DMS114 treated with DMSO at 0.1 percent for 48 hours (cell line): ENCODE measurements at regions not wholly inside any gene's neighbourhood (a gene's known extent, or its start where the extent isn't known, plus 50 kb on each side); places are given as distances from the start of the nearest gene placed in this dataset.

ENCODE experiments used
- DNase-seq: peaks from one replicate; lab custom pipeline; 2025; ENCODE audit not compliant: unreplicated experiment; lab: John Stamatoyannopoulos, UW

DNA sequence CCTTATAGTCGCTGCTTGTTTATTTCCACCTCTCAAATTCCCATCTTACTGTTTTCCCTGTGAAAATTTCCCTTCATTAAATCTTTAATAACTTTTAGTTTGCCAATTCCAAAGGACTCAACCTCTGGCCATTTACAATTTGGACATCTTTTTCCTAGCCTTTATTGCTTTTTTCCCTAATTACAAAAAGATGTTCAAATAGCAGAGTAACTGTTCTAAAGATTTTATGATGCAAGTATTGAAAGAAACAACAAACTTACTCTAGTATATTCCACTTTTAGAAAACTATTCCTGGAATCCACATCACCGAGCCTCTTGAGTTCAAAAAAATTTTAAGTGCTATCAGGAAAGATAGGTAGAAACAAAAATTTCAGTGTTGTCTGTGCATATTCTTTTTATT, 174.1 kb upstream of the UBE2E2 start:
- no peak for DNase-seq

DNA sequence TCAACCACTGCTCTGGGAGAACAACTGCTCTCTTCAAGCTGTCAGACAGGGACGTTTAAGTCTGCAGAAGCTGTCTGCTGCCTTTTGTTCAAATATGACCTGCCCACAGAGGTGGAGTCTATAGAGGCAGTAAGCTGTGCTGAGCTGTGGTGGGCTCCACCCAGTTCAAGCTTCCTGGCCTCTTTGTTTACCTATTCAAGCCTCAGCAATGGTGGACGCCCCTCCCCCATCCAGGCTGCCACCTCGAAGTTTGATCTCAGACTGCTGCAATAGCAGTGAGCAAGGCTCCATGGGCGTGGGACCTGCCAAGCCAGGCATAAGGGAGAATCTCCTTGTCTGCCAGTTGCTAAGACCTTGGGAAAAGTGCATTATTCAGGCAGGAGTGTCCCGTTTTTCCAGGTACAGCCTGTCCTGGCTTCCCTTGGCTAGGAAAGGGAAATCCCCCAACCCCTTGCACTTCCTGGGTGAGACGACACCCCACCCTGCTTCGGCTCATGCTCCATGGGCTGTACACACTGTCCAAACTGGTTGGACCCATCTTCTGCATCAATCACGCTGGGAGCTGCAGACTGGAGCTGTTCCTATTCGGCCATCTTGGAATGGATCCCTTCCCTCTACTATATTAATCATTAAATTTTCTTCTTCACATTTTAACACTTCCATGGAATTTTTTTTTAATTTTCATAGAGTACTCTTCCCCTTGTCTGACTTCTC, 167.0 kb upstream of the UBE2E2 start:
- no peak for DNase-seq

GRCh38 chr3:23036728-23037127, 166.4 kb upstream of the UBE2E2 start:
- DNase-seq = no peak

DNA sequence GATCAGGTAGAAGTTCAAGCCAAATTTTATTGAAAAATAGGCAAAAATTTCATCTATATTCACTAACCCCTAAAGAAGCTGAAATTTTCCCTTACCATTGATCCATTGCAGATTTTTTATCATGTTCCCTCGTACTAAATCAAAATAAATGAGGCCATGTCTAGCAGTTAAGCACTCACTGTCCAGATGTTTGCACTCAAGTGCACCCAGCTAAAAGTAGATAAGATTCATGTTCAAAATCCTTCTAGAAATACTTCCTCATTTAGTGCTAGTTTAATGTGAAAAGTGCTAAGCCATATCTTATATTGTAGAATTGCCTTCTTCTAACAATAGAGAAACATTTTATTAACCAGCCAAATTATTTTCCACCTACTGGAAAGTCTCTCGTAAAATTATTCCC, 164.7 kb upstream of the UBE2E2 start:
- DNase-seq = no peak

DNA sequence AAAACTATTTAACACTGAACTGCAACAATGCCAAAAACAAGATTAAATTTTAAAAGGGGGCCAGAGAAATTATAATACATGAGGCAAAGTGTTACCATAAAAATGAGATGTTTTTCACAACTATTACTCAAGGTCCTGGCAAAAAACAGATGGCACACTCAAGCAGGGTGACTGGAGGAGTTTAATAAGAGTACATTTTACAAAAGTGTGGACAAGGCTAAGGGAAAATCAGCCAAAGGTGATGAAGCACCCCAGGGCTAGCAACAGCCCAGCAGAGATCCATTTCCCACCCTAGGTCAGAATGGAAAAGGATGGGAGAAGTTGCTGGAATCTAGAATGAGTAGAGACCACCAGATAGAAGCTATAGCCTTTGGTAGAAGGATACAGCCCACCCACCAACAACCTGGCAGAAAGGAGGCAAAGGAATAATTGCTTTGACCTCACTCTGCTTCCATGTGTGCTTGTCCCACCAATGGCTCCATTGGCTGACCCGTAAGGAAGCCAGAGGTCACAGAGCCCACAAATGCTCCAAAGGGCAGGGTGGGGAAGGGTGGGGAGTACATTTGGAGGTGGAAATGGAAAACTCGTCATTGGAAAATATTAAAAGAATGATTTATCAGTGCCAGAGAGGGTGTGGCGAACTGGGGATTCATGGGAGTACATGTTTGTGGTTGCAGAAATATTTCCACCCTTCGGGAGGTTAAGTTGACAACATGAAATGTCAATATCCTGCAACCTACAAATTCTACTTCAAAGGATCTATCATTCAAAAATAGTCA, 161.0 kb upstream of the UBE2E2 start:
- no peak for DNase-seq

GRCh38 chr3:23044463-23044862, 158.7 kb upstream of the UBE2E2 start:
- no peak for DNase-seq

DNA sequence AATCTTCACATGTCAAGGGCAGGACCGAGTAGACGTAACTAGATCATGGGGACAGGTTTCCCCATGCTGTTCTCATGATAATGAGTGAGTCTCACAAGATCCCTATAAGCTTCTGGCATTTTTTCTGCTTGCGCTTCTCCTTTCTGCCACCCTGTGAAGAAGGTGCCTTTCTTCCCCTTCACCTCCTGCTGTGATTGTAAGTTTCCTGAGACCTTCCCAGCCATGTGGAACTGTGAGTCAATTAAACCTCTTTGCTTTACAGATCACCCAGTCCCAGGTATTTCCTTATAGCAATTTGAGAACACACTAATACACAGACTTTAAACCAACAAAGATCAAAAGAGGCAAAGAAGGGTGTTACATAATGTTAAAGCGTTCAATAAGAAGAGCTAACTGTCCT, 156.6 kb upstream of the UBE2E2 start:
- DNase-seq = no peak

- no peak for DNase-seq
Measured at GRCh38 chr3:23051240-23052140, 151.6 kb upstream of the UBE2E2 start.

- DNase-seq = no peak
Measured at GRCh38 chr3:23052208-23052607, 150.9 kb upstream of the UBE2E2 start.

DNA sequence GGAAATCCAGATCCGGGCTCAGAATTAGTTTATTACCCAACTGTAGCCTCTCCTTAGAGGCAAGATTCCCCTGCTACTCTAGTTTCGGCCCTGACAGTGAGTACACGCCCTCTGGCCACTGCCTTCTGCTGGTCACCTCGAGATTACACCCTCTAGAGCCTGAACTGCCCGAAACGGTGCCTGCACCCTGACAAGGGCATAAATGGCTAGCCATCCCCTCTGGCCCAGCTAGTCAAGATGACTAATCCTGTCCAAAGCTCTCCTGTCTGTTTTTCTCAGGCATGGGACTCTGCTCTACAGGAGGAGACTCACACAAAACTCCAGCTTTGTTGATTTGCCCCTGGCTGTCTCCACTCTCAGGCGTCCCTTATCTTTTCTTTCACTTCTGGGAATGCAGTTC, 150.5 kb upstream of the UBE2E2 start:
- DNase-seq = no peak

DNA sequence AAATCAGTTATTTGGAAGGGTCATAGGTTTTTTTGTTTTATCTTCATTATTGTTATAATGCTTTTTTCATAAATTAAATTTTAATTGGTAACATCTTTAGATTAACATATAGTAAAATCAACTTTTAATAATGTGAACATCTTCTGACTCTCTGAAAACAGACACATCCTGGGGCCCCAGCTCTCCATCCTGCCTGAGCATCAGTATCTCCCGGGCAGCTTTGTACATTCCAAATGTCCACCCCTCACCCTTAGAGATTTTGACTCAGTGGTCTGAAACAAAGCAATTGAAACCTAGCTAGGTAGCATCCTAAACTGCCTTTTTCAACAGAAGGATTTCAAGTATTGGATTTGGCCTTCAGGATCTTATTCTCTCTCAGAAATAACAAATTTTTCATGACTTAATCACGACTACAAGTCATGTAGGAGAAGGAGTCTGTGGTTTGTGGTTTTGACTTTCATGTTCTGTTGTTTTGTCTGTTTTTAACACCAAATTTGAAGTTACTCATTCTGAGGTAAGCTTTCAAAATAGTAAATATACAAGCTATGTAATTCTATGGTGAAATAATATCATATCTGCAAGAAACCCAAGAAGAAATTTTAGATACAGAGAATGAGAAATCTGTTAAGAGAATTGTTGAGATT, 147.3 kb upstream of the UBE2E2 start:
- DNase-seq = no peak

GRCh38 chr3:23062582-23062981, 140.5 kb upstream of the UBE2E2 start:
- DNase-seq = no peak

DNA sequence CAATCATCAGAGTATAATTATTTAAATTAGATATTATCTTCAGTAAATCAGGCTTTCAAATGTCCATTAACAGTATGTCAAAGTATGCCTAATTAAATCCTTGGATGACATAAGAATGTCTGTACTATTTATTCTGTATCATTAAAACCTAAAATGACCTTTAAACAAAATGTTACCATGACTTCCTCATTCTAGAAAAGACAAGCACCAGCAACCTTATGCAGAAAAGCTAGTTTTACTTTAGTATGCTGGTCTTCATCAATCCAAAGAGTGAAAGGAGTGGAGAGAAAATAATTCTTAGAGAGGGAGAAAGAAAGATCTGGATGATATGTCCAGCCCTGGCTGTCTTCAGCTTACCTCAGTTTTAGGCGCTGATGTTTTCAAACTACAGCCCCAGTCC, 140.1 kb upstream of the UBE2E2 start:
- no peak for DNase-seq

GRCh38 chr3:23067116-23067515, 136.0 kb upstream of the UBE2E2 start:
- no peak for DNase-seq

DNA sequence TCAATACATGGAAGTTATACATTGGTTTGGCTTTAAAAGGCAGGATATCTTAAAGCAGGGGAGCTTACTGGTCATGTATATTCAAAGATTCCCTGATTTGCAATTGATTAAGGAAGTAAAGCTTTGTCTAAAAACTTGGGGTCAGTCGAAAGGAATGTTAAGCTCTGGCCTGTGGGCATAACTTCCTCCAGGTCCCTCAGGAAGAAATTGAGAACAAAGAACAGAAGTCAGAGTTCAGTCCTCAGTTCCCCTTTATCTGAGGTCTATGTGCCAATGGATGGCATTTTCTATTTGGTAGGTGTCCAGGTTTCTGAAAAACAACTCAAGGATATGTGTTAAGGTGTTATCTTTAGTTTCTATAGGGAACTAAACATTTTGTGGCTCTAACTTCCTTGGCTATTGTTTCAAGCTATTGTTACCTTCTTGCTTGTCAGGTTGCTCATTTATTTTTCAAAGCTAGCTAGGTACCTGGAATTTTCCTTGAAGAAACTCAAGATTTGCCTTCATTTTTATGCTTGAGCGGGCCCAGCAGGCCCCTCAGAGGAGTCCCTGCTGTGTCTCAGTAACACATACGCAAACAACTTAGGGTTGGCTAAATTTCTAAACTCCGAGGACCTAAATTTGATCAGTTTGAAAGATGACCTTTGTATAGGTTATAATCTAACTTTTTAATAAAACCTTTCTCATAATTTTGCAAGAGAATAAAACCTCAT, 135.0 kb upstream of the UBE2E2 start:
- no peak for DNase-seq

DNA sequence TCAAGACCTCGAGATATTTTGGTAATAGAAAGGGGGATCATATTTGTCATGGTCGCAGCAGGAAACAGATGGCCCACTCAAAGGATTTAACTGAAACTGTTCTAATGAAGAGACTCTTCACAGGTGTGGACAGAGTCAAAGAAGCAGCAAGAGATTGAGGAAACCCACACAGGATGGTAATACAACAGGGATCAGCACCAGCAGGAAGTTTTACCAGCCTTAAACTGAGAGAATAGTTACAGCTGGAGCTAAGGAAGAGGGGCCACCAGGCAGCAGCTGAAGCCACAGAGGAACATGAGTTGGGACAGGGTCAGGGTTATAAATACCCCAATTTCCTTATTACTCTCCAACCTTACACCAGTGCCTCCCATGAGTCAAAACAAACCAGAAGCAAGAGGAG, 131.8 kb upstream of the UBE2E2 start:
- DNase-seq = no peak

DNA sequence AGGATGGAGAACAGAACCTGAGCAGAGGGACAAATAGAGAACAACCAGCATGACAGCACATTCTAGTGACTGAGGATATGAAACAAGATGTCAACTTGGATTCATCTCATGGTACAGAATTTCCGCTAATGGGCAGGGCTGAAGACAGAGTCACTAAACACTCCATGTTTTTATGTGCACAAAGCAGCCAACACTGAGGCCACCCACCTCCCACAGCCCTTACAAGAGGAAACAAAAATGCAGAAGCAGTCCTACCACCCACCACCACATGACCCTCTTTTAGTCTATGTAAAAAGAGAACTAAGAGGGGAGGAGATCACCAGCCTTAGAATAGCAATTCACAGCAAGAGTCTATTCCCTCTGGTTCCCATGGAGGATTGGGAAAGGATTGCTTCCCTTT, 131.4 kb upstream of the UBE2E2 start:
- DNase-seq = no peak

DNA sequence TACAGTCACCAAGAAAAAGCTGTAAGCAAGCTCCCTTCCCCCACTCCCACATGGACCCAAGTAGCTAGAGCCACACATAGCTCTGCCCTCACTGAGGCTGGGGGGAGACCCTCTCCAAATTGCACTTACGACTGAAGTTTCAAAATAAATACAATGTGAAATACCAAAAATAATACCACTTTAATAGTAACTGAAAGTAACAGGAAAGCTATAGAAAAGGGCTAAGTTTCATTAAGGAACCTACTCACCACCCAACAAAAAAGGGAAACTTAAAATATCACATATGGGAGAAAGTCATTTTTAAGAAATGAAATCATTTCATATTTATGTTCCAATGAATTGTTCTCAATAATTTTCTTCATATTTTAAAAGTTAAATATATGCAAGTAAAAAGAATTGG, 130.4 kb upstream of the UBE2E2 start:
- no peak for DNase-seq

- DNase-seq = no peak
Measured at GRCh38 chr3:23073724-23074305, 129.3 kb upstream of the UBE2E2 start.

- DNase-seq = no peak
Measured at GRCh38 chr3:23075496-23075895, 127.6 kb upstream of the UBE2E2 start.
